ENCODE measurements at regions not wholly inside any gene's neighbourhood (a gene's known extent, or its start where the extent isn't known, plus 50 kb on each side); places are given as distances from the start of the nearest gene placed in this dataset.

GRCh38 chr2:187263675-187264560 lies 184.1 kb downstream of the CALCRL start:
- DNase-seq (ENCODE audit: low read depth) = no peak
- no peak overlapping the region for H3K4me3 ChIP-seq (ENCODE audit: control insufficient read depth, low read depth, low read length)
- no peak for TF ChIP-seq CTCF (conservative IDR thresholded peaks at IDR 0.05; ENCODE audit: control insufficient read depth, insufficient read depth, low read depth, low read length)

GRCh38 chr2:187261705-187262104 lies 186.3 kb downstream of the CALCRL start:
- no peak overlapping the region for H3K4me3 ChIP-seq (ENCODE audit: control insufficient read depth, low read depth, low read length)
- DNase-seq (ENCODE audit: low read depth) = no peak
- TF ChIP-seq CTCF (conservative IDR thresholded peaks at IDR 0.05; ENCODE audit: control insufficient read depth, insufficient read depth, low read depth, low read length) = no peak

- TF ChIP-seq CTCF (conservative IDR thresholded peaks at IDR 0.05; ENCODE audit: control insufficient read depth, insufficient read depth, low read depth, low read length) = no peak
- DNase-seq (ENCODE audit: low read depth) = no peak
- H3K4me3 ChIP-seq (ENCODE audit: control insufficient read depth, low read depth, low read length) = no peak overlapping the region
These were observed 196.0 kb downstream of the CALCRL start for GRCh38 chr2:187252063-187252462.

GRCh38 chr2:187250137-187250536 lies 197.9 kb downstream of the CALCRL start:
- no peak for DNase-seq (ENCODE audit: low read depth)
- no peak for TF ChIP-seq CTCF (conservative IDR thresholded peaks at IDR 0.05; ENCODE audit: control insufficient read depth, insufficient read depth, low read depth, low read length)
- no peak overlapping the region for H3K4me3 ChIP-seq (ENCODE audit: control insufficient read depth, low read depth, low read length)

- no peak for TF ChIP-seq CTCF (conservative IDR thresholded peaks at IDR 0.05; ENCODE audit: control insufficient read depth, insufficient read depth, low read depth, low read length)
- DNase-seq (ENCODE audit: low read depth) = peak; percentile 43
These were observed 214.2 kb downstream of the CALCRL start for GRCh38 chr2:187233811-187234210.

GRCh38 chr2:187232749-187233148 lies 215.3 kb downstream of the CALCRL start:
- TF ChIP-seq CTCF (conservative IDR thresholded peaks at IDR 0.05; ENCODE audit: control insufficient read depth, insufficient read depth, low read depth, low read length) = no peak
- H3K4me3 ChIP-seq (ENCODE audit: control insufficient read depth, low read depth, low read length) = no peak overlapping the region
- peak; percentile 3 for DNase-seq (ENCODE audit: low read depth)

More at GRCh38 chr2:187233811-187234210, 214.2 kb downstream of the CALCRL start:
- no peak overlapping the region for H3K4me3 ChIP-seq (ENCODE audit: control insufficient read depth, low read depth, low read length)
